Activated CD8-positive, alpha-beta memory T cell treated with anti-CD3 and anti-CD28 coated beads, Interleukin-2, amount 10 ng/mL, durations not matched to agents 7 days and 5 days (primary cell): ENCODE measurements at regions not wholly inside any gene's neighbourhood (a gene's known extent, or its start where the extent isn't known, plus 50 kb on each side); places are given as distances from the start of the nearest gene placed in this dataset.
"Not testable (repeated sequence)": the region's sequence is repeated elsewhere in the genome, so short reads cannot be mapped to it uniquely, and the experiment has no call there.

Experiments
- ATAC-seq: fragments of 150-1000 bp; cut with Tn5 transposase; one replicate; pipeline ENCODE4 v1.10.0; 2021; ENCODE audit warnings: moderate library complexity
- CTCF ChIA-PET: fragments of 350-600 bp; sonication (Branson Sonifier 250); formaldehyde crosslinking; loops from one replicate; lab custom pipeline; 2021; ENCODE audit warnings: antibody characterized with exemption; lab: Charles Lee
- DNase-seq: peaks from one replicate; pipeline ENCODE4 v3.0.0-alpha.2; 2020
- H3K27ac Mint-ChIP-seq: one replicate; pipeline ENCODE4 v1.8.0; 2021; ENCODE audit warnings: mild to moderate bottlenecking, mixed read lengths
- H3K27me3 Mint-ChIP-seq: one replicate; pipeline ENCODE4 v1.8.0; 2021; ENCODE audit warnings: mixed read lengths
- H3K36me3 Mint-ChIP-seq: one replicate; pipeline ENCODE4 v1.8.0; 2021; ENCODE audit warnings: mild to moderate bottlenecking, mixed read lengths
- H3K4me1 Mint-ChIP-seq: one replicate; pipeline ENCODE4 v1.8.0; 2021; ENCODE audit warnings: mixed read lengths
- H3K4me3 Mint-ChIP-seq: one replicate; pipeline ENCODE4 v1.8.0; 2021; ENCODE audit warnings: mild to moderate bottlenecking, moderate library complexity, mixed read lengths
- H3K9me3 Mint-ChIP-seq: one replicate; pipeline ENCODE4 v1.8.0; 2022; ENCODE audit warnings: low read depth, mixed read lengths

DNA sequence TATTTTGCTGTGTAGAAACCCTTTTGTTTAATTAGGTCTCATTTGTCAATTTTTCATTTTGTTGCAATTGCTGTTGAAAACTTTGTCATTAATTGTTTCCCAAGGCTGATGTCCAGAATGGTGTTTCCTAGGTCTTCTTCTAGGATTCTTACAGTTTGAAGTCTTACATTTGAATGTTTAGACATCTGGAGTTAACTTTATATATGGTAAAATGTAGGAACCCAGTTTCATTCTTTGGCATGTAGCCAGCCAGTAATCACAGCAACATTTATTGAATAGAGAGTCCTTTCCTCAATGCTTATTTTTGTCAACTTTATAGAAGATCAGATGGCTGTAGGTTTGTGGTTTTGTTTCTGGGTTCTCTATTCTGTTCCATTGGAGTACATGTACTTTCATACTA is 1290.8 kb upstream of the CDH9 start:
- CTCF ChIA-PET: no interaction called here
- no peaks in the 10 kb centered on the region for H3K9me3 Mint-ChIP-seq
- no peak overlapping the region for H3K4me3 Mint-ChIP-seq
- no peaks in the 10 kb centered on the region for H3K36me3 Mint-ChIP-seq
- no peak overlapping the region for H3K27ac Mint-ChIP-seq
- H3K27me3 Mint-ChIP-seq: no peaks in the 10 kb centered on the region
- no peak for DNase-seq
- no peak for ATAC-seq
- H3K4me1 Mint-ChIP-seq: no peaks in the 10 kb centered on the region

DNA sequence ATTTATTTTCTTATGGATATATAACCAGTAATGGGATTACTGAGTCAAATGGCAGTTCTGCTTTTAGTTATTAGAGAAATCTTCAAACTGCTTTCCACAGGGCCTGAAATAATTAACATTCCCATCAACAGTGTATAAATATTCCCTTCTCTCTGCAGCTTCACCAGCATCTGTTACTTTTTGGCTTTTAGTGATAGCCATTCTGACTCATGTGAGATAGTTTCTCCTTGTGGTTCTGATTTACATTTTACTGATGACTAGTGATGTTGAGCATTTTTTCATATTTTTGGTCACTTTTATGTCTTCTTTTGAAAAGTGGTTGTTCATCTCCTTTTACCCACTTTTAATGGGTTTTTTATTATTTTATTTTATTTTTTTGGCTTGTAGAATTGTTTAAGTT is 1290.3 kb upstream of the CDH9 start:
- H3K27me3 Mint-ChIP-seq: no peaks in the 10 kb centered on the region
- DNase-seq: no peak
- ATAC-seq: no peak
- no peaks in the 10 kb centered on the region for H3K36me3 Mint-ChIP-seq
- H3K4me3 Mint-ChIP-seq: no peak overlapping the region
- H3K9me3 Mint-ChIP-seq: no peaks in the 10 kb centered on the region
- CTCF ChIA-PET: no interaction called here
- no peak overlapping the region for H3K27ac Mint-ChIP-seq
- no peaks in the 10 kb centered on the region for H3K4me1 Mint-ChIP-seq

DNA sequence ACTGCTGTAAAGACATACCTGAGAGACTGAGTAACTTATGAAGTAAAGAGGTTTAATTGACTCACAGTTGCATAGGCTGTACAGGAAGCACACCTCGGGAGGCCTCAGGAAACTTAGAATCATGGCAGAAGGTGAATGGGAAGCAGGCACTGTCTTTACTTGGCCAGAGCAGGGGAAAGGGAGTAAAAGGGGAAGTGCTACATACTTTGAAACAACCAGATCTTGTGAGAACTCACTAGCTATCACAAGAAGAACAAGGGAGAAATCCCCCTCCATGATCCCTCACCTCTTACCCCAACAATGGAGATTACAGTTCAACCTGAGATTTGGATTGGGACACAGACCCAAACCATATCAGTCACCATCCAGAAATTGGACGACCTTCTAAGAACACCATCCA is 1285.8 kb upstream of the CDH9 start:
- DNase-seq: no peak
- no peak for ATAC-seq
- Mint-ChIP-seq H3K36me3 (no peaks in the 10 kb centered on the region), H3K27me3 (no peaks in the 10 kb centered on the region), H3K27ac (no peak overlapping the region), H3K4me1 (no peaks in the 10 kb centered on the region), H3K9me3 (peaks cover 2% of the 10 kb centered on the region), H3K4me3 (no peak overlapping the region)
- CTCF ChIA-PET: no interaction called here

DNA sequence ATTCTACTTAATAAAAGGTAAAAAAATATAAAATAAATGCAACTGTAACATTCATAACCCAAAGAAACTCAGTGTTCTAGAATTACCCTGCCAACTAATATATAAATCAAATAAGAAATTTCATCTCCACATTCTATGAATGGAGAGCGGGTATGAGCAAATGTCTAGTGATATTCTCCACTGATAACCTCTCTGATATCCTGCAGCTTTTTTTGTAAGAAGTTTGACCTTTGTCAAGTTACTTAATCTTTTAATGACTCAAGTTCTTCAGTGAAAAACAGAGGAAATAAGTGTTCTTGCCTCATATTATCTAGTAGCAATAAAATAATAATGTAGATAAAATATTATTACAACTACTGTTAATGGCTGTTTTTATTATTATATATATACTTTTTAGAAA is 1275.6 kb upstream of the CDH9 start:
- H3K27ac Mint-ChIP-seq: no peak overlapping the region
- peaks cover 3% of the 10 kb centered on the region for H3K9me3 Mint-ChIP-seq
- ATAC-seq: no peak
- no peaks in the 10 kb centered on the region for H3K27me3 Mint-ChIP-seq
- CTCF ChIA-PET: no interaction called here
- no peaks in the 10 kb centered on the region for H3K36me3 Mint-ChIP-seq
- DNase-seq: no peak
- H3K4me3 Mint-ChIP-seq: no peak overlapping the region
- H3K4me1 Mint-ChIP-seq: no peaks in the 10 kb centered on the region

DNA sequence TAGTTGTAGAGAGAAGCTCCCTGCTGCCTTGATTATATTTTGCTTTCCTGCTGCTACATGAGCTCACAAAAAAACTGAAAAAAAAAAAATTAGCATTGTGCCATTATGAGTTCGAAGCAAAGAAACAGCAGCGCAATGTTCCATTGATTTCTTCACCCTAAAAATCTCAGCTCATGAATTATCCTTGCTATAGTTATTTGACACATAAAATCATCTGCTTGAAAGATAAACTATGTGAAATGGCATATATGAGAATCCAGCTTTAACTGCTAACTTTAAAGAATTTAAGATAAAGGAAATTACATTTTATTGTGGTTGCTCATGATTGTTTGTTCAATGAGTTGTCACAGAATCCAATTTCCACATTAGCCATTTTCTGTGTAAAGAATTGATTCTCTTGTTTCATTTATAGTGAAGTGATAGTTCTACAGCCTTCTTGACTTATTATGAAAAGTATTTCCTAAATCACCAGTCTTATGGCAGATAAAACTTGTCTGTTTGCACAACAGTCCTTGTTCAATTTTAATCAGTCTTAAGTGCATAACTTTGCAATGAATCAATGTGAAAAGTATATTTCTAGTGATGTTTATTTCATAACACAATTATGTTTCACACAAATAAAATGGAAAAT is 1275.0 kb upstream of the CDH9 start:
- CTCF ChIA-PET: no interaction called here
- Mint-ChIP-seq H3K9me3 (peaks cover 3% of the 10 kb centered on the region), H3K4me3 (no peak overlapping the region), H3K4me1 (no peaks in the 10 kb centered on the region), H3K27ac (no peak overlapping the region), H3K36me3 (no peaks in the 10 kb centered on the region), H3K27me3 (no peaks in the 10 kb centered on the region)
- ATAC-seq (no peak), DNase-seq (no peak)

DNA sequence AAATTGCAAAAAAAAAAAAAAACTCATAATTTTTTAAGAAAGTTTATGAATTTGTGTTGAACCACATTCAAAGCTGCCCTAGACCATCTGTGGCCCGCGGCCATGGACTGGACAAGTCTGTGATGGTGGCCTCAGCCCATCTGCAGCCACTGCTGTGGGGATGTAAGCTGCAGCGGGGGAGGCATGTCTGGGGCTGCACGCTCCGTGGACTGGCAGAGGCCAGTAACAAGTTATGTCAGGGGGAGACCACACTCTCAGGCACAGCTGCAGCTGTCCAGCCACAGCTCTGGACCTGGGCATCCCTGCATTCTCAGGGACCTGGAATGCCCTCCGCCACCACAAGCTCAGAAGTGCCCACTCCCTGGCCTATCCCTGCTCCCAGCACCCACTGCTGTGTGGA is 1272.3 kb upstream of the CDH9 start:
- H3K4me3 Mint-ChIP-seq: no peak overlapping the region
- no peak overlapping the region for H3K27ac Mint-ChIP-seq
- ATAC-seq (no peak), DNase-seq (no peak)
- H3K27me3 Mint-ChIP-seq: no peaks in the 10 kb centered on the region
- no peaks in the 10 kb centered on the region for H3K4me1 Mint-ChIP-seq
- H3K9me3 Mint-ChIP-seq: peaks cover 3% of the 10 kb centered on the region
- CTCF ChIA-PET: no interaction called here
- no peaks in the 10 kb centered on the region for H3K36me3 Mint-ChIP-seq

DNA sequence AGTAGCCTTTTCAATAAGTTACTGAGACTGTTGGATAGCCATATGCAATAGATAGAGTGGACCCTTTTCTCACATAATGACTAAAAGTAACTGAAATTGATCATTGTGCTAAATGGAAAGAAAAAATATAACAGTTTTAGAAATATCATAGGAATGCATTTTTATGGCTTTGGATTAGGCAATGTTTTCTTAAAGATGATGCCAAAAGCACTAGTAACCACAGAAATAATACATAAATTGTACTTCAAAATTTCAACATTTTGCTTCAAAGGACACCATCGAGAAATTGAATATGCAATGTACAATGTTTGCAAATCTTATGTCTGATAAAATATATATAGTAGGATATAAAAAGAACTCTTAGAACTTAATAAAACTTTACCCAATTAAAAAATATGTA is 1267.5 kb upstream of the CDH9 start:
- peaks cover 2% of the 10 kb centered on the region for H3K9me3 Mint-ChIP-seq
- no peaks in the 10 kb centered on the region for H3K36me3 Mint-ChIP-seq
- H3K4me3 Mint-ChIP-seq: no peak overlapping the region
- H3K27ac Mint-ChIP-seq: no peak overlapping the region
- ATAC-seq (no peak), DNase-seq (no peak)
- H3K27me3 Mint-ChIP-seq: no peaks in the 10 kb centered on the region
- CTCF ChIA-PET: no interaction called here
- no peaks in the 10 kb centered on the region for H3K4me1 Mint-ChIP-seq

DNA sequence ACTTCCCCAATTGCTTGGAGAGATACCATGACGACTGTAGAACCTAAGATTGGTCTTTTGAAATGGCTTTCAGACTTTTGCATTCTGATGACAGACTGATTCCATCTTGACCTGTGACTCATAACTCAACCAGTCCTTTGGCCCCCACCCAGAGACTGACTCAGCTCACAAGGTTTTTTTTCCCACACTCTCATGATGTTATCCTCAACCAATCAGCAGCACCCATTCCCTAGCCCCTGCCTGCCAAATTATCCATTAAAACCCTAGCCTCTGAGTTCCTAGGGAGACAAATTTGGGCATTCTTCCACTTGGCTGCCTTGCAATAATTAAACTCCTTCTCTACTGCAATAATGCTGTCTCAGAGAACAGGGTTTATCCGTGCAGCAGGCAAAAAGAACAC is 1263.3 kb upstream of the CDH9 start:
- H3K4me1 Mint-ChIP-seq: no peaks in the 10 kb centered on the region
- no peak for ATAC-seq
- CTCF ChIA-PET: no interaction called here

DNA sequence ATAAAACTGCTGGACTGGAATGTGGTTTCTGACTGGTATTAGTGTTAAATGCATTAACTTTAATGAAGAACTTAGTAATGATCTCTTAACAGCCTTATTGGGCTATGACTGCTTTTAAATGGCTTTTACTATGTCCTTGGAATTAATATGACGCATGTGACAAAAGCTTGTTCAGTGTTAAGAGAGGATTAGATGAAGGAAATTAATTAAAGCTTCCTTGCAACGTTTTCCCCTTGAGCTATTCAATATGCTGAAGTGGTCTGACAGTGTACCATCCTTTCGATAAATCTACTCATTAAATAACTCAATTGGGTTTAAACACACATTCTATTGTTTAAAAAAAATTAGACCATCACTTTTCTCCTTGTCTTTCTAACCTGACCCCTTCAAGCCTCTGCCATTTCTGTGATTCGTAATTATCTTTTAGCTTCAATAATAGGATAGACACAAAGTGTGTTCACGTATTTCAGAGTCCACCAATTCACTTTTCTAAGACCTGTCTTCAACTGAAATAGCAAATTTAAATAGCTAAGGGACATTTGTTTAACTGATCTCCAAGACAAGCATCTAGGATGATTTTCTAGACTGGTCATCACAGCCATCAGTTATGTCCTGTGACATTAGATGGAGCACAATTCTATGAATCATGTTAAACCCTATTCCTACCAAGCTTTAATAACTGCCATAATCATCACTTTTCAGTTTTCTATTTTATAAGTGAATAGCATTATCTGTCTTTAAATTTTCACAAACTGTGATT is 1258.0 kb upstream of the CDH9 start:
- CTCF ChIA-PET: no interaction called here
- H3K36me3 Mint-ChIP-seq: no peaks in the 10 kb centered on the region

More for the DNA sequence above, 1263.3 kb upstream of the CDH9 start:
- DNase-seq: no peak
- Mint-ChIP-seq H3K27ac (no peak overlapping the region), H3K4me3 (no peak overlapping the region), H3K27me3 (no peaks in the 10 kb centered on the region), H3K36me3 (no peaks in the 10 kb centered on the region), H3K9me3 (peaks cover 6% of the 10 kb centered on the region)

DNA sequence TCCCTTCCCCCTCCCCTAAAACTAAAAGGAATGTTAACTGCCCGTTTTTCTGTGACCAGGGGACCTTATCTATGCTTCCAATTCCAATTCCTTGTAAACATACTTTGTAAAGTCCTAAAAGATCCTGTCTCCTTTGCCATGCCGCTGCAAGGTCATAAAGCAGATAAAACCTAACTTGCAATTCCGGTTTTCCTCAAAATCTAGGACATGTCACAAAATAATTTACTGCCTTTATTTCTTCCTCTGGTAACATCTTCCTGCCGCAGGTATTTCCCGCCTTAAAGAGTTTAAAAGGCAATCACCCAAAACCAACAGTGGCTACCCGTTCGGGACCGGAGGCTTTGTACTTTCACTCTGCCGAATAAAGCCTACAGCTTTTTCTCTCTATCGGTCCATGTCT is 1248.6 kb upstream of the CDH9 start:
- DNase-seq, H3K9me3 Mint-ChIP-seq, CTCF ChIA-PET, H3K27me3 Mint-ChIP-seq, H3K27ac Mint-ChIP-seq, H3K4me3 Mint-ChIP-seq, ATAC-seq, H3K36me3 Mint-ChIP-seq, H3K4me1 Mint-ChIP-seq: not testable (repeated sequence)

More for the DNA sequence above, 1258.0 kb upstream of the CDH9 start:
- peaks cover 9% of the 10 kb centered on the region for H3K9me3 Mint-ChIP-seq
- H3K27ac Mint-ChIP-seq: no peak overlapping the region
- no peak for DNase-seq
- no peak for ATAC-seq
- no peaks in the 10 kb centered on the region for H3K27me3 Mint-ChIP-seq
- no peaks in the 10 kb centered on the region for H3K4me1 Mint-ChIP-seq
- no peak overlapping the region for H3K4me3 Mint-ChIP-seq

DNA sequence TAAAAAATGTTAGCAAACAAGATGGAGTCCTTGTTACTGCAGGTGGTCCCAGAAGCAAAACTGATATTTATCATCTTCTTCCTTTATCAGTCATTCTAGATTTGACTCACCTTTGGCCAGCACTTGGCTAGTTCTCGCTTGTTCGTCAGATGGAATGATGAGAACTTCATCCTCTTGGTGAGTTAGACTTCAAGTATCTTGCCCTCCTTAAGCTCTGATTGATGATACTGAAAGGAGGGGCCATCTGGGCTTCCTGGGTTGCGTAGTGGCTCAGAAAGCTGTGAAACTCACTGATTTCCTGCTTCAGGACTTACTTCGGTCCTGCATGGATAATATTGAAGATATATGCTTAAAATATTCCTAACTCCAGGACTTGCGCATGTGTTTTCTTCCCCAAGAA is 1248.2 kb upstream of the CDH9 start:
- CTCF ChIA-PET: no interaction called here

DNA sequence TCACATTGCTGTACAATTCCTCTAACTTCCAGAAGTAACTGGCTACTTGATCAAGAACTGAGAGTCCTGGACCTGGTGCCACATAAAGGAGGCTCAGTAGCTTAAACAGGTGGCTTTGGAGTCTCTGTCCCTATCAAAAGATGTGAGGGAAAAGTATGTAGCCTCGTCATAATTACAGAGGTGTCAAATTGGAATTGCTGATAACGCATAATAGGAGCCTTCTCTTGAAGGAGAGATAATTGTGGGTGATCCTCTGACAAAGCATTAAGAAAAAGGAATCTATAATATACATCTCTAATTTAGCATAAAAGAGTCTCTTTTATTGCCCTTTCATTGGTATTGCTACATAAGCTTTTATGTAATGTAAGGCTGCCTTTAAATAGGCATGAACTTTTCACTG is 1246.4 kb upstream of the CDH9 start:
- peaks cover 5% of the 10 kb centered on the region for H3K9me3 Mint-ChIP-seq
- no peak overlapping the region for H3K4me3 Mint-ChIP-seq
- CTCF ChIA-PET: no interaction called here
- ATAC-seq: no peak
- no peaks in the 10 kb centered on the region for H3K27me3 Mint-ChIP-seq
- no peaks in the 10 kb centered on the region for H3K4me1 Mint-ChIP-seq
- H3K27ac Mint-ChIP-seq: no peak overlapping the region
- DNase-seq: no peak
- no peaks in the 10 kb centered on the region for H3K36me3 Mint-ChIP-seq

More for the DNA sequence above, 1248.2 kb upstream of the CDH9 start:
- DNase-seq (no peak), ATAC-seq (no peak)
- Mint-ChIP-seq H3K36me3 (no peaks in the 10 kb centered on the region), H3K9me3 (peaks cover 3% of the 10 kb centered on the region), H3K4me3 (no peak overlapping the region), H3K27me3 (no peaks in the 10 kb centered on the region), H3K27ac (no peak overlapping the region), H3K4me1 (no peaks in the 10 kb centered on the region)

DNA sequence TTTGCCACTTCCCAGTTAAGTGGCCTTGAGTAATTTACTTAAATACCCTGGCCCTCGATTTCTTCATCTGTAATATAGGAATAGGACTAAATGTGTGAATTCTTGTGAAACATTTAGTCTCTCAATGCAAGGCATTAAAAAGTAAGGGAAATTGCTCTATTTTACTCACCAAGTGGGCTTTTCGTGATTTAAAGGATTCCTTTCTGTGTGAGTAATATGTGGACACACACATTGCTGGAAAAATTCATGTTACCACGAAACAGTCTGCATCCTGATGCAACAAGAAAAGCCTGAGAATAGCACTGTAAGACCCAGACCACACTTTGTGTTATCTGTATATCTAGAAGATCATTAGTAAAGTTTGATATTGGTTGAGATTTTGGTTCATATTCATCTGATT is 1243.0 kb upstream of the CDH9 start:
- ATAC-seq: no peak
- CTCF ChIA-PET: no interaction called here
- H3K27ac Mint-ChIP-seq: no peak overlapping the region
- H3K4me3 Mint-ChIP-seq: no peak overlapping the region
- H3K4me1 Mint-ChIP-seq: no peaks in the 10 kb centered on the region
- peaks cover 2% of the 10 kb centered on the region for H3K9me3 Mint-ChIP-seq
- no peak for DNase-seq
- no peaks in the 10 kb centered on the region for H3K36me3 Mint-ChIP-seq
- no peaks in the 10 kb centered on the region for H3K27me3 Mint-ChIP-seq

DNA sequence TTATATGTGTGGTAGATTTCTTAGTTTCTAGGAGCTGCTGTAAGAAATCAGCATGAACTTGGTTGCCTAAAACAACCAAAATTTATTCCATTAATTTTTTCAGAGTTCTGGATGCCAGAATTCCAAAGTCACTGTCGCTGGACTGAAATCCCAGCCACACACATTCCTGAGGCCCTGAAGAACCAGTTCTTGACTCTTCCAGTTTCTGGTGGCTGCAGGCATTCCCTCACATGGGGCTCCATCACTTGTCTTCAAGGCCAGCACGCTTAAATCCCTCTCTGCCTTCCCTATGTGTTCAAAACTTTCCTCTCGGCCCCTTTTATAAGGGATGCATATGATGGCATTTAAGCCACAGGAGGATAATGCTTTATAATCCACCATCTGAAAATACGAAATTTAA is 1237.5 kb upstream of the CDH9 start:
- no peaks in the 10 kb centered on the region for H3K36me3 Mint-ChIP-seq
- CTCF ChIA-PET: no interaction called here
- no peaks in the 10 kb centered on the region for H3K4me1 Mint-ChIP-seq
- H3K27ac Mint-ChIP-seq: no peak overlapping the region
- peaks cover 2% of the 10 kb centered on the region for H3K9me3 Mint-ChIP-seq
- DNase-seq (no peak), ATAC-seq (no peak)
- H3K27me3 Mint-ChIP-seq: no peaks in the 10 kb centered on the region
- H3K4me3 Mint-ChIP-seq: no peak overlapping the region
